H9 (cell line): ENCODE measurements at regions not wholly inside any gene's neighbourhood (a gene's known extent, or its start where the extent isn't known, plus 50 kb on each side); places are given as distances from the start of the nearest gene placed in this dataset.

Experiments used
- DNase-seq: peaks from one replicate; pipeline ENCODE4 v3.0.0-alpha.2; 2017
- H2AFZ ChIP-seq: one replicate; pipeline ENCODE4 v1.6.1; 2013; ENCODE audit warnings: mild to moderate bottlenecking, low read length, control low read depth, moderate library complexity
- H2AK5ac ChIP-seq: 2 replicates; pipeline ENCODE4 v1.6.1; 2013; ENCODE audit warnings: low read length, control low read depth, mixed read lengths; ENCODE audit not compliant: insufficient read length
- H2BK120ac ChIP-seq: one replicate; pipeline ENCODE4 v1.6.1; 2013; ENCODE audit warnings: low read depth, mild to moderate bottlenecking, low read length, control low read depth, inconsistent platforms; ENCODE audit not compliant: poor library complexity, severe bottlenecking
- H2BK12ac ChIP-seq: 2 replicates; pipeline ENCODE4 v1.6.1; 2013; ENCODE audit warnings: low read length, control low read depth, mixed read lengths, low read depth; ENCODE audit not compliant: insufficient read length
- H2BK15ac ChIP-seq: 2 replicates; pipeline ENCODE4 v1.6.1; 2013; ENCODE audit warnings: low read depth, low read length, control low read depth
- H2BK20ac ChIP-seq: one replicate; pipeline ENCODE4 v1.6.1; 2013; ENCODE audit warnings: low read depth, mild to moderate bottlenecking, low read length, control low read depth, inconsistent platforms; ENCODE audit not compliant: poor library complexity, severe bottlenecking
- H2BK5ac ChIP-seq: 2 replicates; pipeline ENCODE4 v1.6.1; 2013; ENCODE audit warnings: low read length, control low read depth, mixed read lengths; ENCODE audit not compliant: insufficient read length
- H3K14ac ChIP-seq: 2 replicates; pipeline ENCODE4 v1.6.1; 2013; ENCODE audit warnings: low read length, control low read depth; ENCODE audit not compliant: insufficient read depth
- H3K18ac ChIP-seq: 2 replicates; pipeline ENCODE4 v1.6.1; 2013; ENCODE audit warnings: low read depth, mild to moderate bottlenecking, mixed read lengths, low read length, control low read depth; ENCODE audit not compliant: insufficient read length
- H3K23ac ChIP-seq: 2 replicates; pipeline ENCODE4 v1.6.1; 2013; ENCODE audit warnings: low read length, control low read depth, mixed read lengths, low read depth; ENCODE audit not compliant: insufficient read length
- H3K23me2 ChIP-seq: 2 replicates; pipeline ENCODE4 v1.6.1; 2013; ENCODE audit warnings: low read depth, mild to moderate bottlenecking, mixed read lengths, low read length, control low read depth; ENCODE audit not compliant: insufficient read length, poor library complexity, severe bottlenecking
- H3K27ac ChIP-seq: 2 replicates; pipeline ENCODE4 v1.5.1; 2013; ENCODE audit warnings: low read length, control low read depth, mixed read lengths, low read depth; ENCODE audit not compliant: insufficient read length
- H3K27me3 ChIP-seq: 2 replicates; pipeline ENCODE4 v1.6.1; 2013; ENCODE audit warnings: low read length, control low read depth, inconsistent platforms; ENCODE audit not compliant: insufficient read depth
- H3K4ac ChIP-seq: 2 replicates; pipeline ENCODE4 v1.6.1; 2013; ENCODE audit warnings: low read depth, mild to moderate bottlenecking, control low read depth, inconsistent platforms, low read length, moderate library complexity
- H3K4me1 ChIP-seq: 2 replicates; pipeline ENCODE4 v1.6.1; 2013; ENCODE audit warnings: low read length, control low read depth, inconsistent platforms; ENCODE audit not compliant: insufficient read depth
- H3K4me2 ChIP-seq: 2 replicates; pipeline ENCODE4 v1.6.1; 2013; ENCODE audit warnings: low read length, control low read depth, mixed read lengths; ENCODE audit not compliant: insufficient read length, insufficient read depth
- H3K56ac ChIP-seq: 2 replicates; pipeline ENCODE4 v1.6.1; 2013; ENCODE audit warnings: low read depth, mild to moderate bottlenecking, mixed read lengths, low read length, control low read depth; ENCODE audit not compliant: insufficient read length
- H3K79me1 ChIP-seq: 2 replicates; pipeline ENCODE4 v1.6.1; 2013; ENCODE audit warnings: low read depth, mild to moderate bottlenecking, moderate library complexity, low read length, control low read depth, inconsistent platforms; ENCODE audit not compliant: insufficient read depth, poor library complexity, severe bottlenecking
- H3K79me2 ChIP-seq: 2 replicates; pipeline ENCODE4 v1.6.1; 2013; ENCODE audit warnings: low read length, control low read depth, inconsistent platforms; ENCODE audit not compliant: insufficient read depth
- H3K9ac ChIP-seq: 2 replicates; pipeline ENCODE4 v1.6.1; 2013; ENCODE audit warnings: low read length, control low read depth, mixed read lengths; ENCODE audit not compliant: insufficient read length; ENCODE audit errors: extremely low read depth
- H3K9me3 ChIP-seq: one replicate; pipeline ENCODE4 v1.6.1; 2013; ENCODE audit warnings: low read depth, low read length, inconsistent platforms; ENCODE audit not compliant: control insufficient read depth
- H3T11ph ChIP-seq: one replicate; pipeline ENCODE4 v1.6.1; 2013; ENCODE audit warnings: mild to moderate bottlenecking, low read length, control low read depth, inconsistent platforms
- H4K20me1 ChIP-seq: one replicate; pipeline ENCODE4 v1.6.1; 2013; ENCODE audit not compliant: control insufficient read depth, insufficient read length, insufficient read depth
- H4K5ac ChIP-seq: 2 replicates; pipeline ENCODE4 v1.6.1; 2013; ENCODE audit warnings: low read depth, mild to moderate bottlenecking, mixed read lengths, low read length, control low read depth; ENCODE audit not compliant: insufficient read length
- H4K8ac ChIP-seq: replicated peaks from 2 replicates; pipeline ENCODE4 v1.6.1; 2013; ENCODE audit warnings: low read length, control low read depth, mixed read lengths, low read depth; ENCODE audit not compliant: insufficient read length
- H4K91ac ChIP-seq: 2 replicates; pipeline ENCODE4 v1.6.1; 2013; ENCODE audit warnings: low read depth, mild to moderate bottlenecking, moderate library complexity, mixed read lengths, low read length, control low read depth; ENCODE audit not compliant: insufficient read length
- H3K27ac Mint-ChIP-seq, 3 experiments: 2 replicates in 2 of 3; 3 replicates in 1 of 3; pipeline ENCODE4 v1.8.0; 2020 to 2021; ENCODE audit warnings: mixed read lengths in 3 of 3, mild to moderate bottlenecking in 1 of 3, moderate library complexity in 1 of 3
- H3K27me3 Mint-ChIP-seq: 2 replicates; pipeline ENCODE4 v1.8.0; 2021; ENCODE audit warnings: low read depth, mild to moderate bottlenecking, moderate library complexity, mixed read lengths
- H3K36me3 Mint-ChIP-seq, 3 experiments: 2 replicates in 2 of 3; 3 replicates in 1 of 3; pipeline ENCODE4 v1.8.0; 2020 to 2021; ENCODE audit warnings: low read depth in 3 of 3, mixed read lengths in 3 of 3; ENCODE audit not compliant: insufficient read depth in 1 of 3
- H3K4me1 Mint-ChIP-seq, 2 experiments: 2 replicates each; pipeline ENCODE4 v1.8.0; 2020; ENCODE audit warnings: mixed read lengths in 2 of 2
- H3K4me3 Mint-ChIP-seq, 2 experiments: 2 replicates in 1 of 2; 3 replicates in 1 of 2; pipeline ENCODE4 v1.8.0; 2020 to 2021; ENCODE audit warnings: mild to moderate bottlenecking in 2 of 2, mixed read lengths in 2 of 2, moderate library complexity in 1 of 2
- H3K9me3 Mint-ChIP-seq, 2 experiments: 2 replicates in 1 of 2; 3 replicates in 1 of 2; pipeline ENCODE4 v1.8.0; 2020; ENCODE audit warnings: mild to moderate bottlenecking in 2 of 2, mixed read lengths in 2 of 2, moderate library complexity in 1 of 2
- CTCF ChIP-seq: fragments of 200-600 bp; sonication (generic); conservative IDR thresholded peaks from 3 replicates; pipeline ENCODE4 v1.8.0; 2021; ENCODE audit warnings: antibody characterized with exemption, mild to moderate bottlenecking
- WGBS: extraction: QIAGEN DNeasy Blood & Tissue Kit; methylation state at CpG from one replicate; pipeline ENCODE4 v1.1.7; 2013; ENCODE audit warnings: missing lambda C conversion rate, low lambda C conversion rate, mixed read lengths; ENCODE audit not compliant: insufficient read length; ENCODE audit errors: extremely low coverage; 5-methylcytosine and 5-hydroxymethylcytosine counted together

- no peaks in the 10 kb centered on the region for H3K27me3 ChIP-seq
- H3K4me1 ChIP-seq: no peaks in the 10 kb centered on the region
- H3K9ac ChIP-seq: no peak overlapping the region
- H3K56ac ChIP-seq: no peak overlapping the region
- no peaks in the 10 kb centered on the region for H3K79me1 ChIP-seq
- H2AFZ ChIP-seq: no peak overlapping the region
- H4K5ac ChIP-seq: no peak overlapping the region
- no peak overlapping the region for H2BK20ac ChIP-seq
- H3K18ac ChIP-seq: no peak overlapping the region
- no peak overlapping the region for H3K23ac ChIP-seq
- H3T11ph ChIP-seq: no peak overlapping the region
- H3K4me2 ChIP-seq: no peak overlapping the region
- H2BK12ac ChIP-seq: no peak overlapping the region
- H2AK5ac ChIP-seq: no peak overlapping the region
- Mint-ChIP-seq H3K9me3 (no peaks in the 10 kb centered on the region), H3K4me3 (no peak overlapping the region), H3K4me1 (no peaks in the 10 kb centered on the region; a peak in 1 of 4 replicates), H3K27me3 (no peaks in the 10 kb centered on the region), H3K36me3 (no peaks in the 10 kb centered on the region), H3K27ac (no peak overlapping the region)
- WGBS: no CpG with 5 or more reads among the region's 2 CpGs
- no peaks in the 10 kb centered on the region for H3K9me3 ChIP-seq
- H3K4ac ChIP-seq: no peak overlapping the region
- no peak overlapping the region for H3K14ac ChIP-seq
- H3K23me2 ChIP-seq: no peaks in the 10 kb centered on the region
- TF ChIP-seq CTCF: no peak
- no peak overlapping the region for H2BK5ac ChIP-seq
- no peak overlapping the region for H2BK15ac ChIP-seq
- no peaks in the 10 kb centered on the region for H4K20me1 ChIP-seq
- no peaks in the 10 kb centered on the region for H3K79me2 ChIP-seq
- H4K8ac ChIP-seq: no peak overlapping the region
- H3K27ac ChIP-seq: no peak overlapping the region
- DNase-seq: no peak
- H4K91ac ChIP-seq: no peak overlapping the region
- H2BK120ac ChIP-seq: no peak overlapping the region
Observed at GRCh38 chr4:66974665-66975064, 570.6 kb downstream of the CENPC start.
